ENCODE measurements at regions not wholly inside any gene's neighbourhood (a gene's known extent, or its start where the extent isn't known, plus 50 kb on each side); places are given as distances from the start of the nearest gene placed in this dataset.

- DNase-seq: no peak
Observed at GRCh38 chr6:87905101-87905641, 142.5 kb upstream of the SPACA1 start.

- DNase-seq: no peak
Observed at GRCh38 chr6:87904011-87904410, 143.6 kb upstream of the SPACA1 start.

- DNase-seq: no peak
Observed at GRCh38 chr6:87903323-87903722, 144.3 kb upstream of the SPACA1 start.

GRCh38 chr6:87902383-87902782 is 145.3 kb upstream of the SPACA1 start:
- no peak for DNase-seq

- DNase-seq: no peak
Observed at GRCh38 chr6:87901613-87902012, 146.0 kb upstream of the SPACA1 start.

- DNase-seq: no peak
Observed at GRCh38 chr6:87900160-87900698, 147.4 kb upstream of the SPACA1 start.

GRCh38 chr6:87899499-87900147 is 148.0 kb upstream of the SPACA1 start:
- DNase-seq: no peak

GRCh38 chr6:87897663-87898062 is 150.0 kb upstream of the SPACA1 start:
- DNase-seq: no peak

GRCh38 chr6:87897013-87897412 is 150.6 kb upstream of the SPACA1 start:
- DNase-seq: no peak

GRCh38 chr6:87887266-87887665 is 160.4 kb upstream of the SPACA1 start:
- no peak for DNase-seq

GRCh38 chr6:87884203-87884602 is 163.4 kb upstream of the SPACA1 start:
- no peak for DNase-seq

- no peak for DNase-seq
Observed at GRCh38 chr6:87881342-87881895, 166.2 kb upstream of the SPACA1 start.

- no peak for DNase-seq
Observed at GRCh38 chr6:87879132-87879861, 168.3 kb upstream of the SPACA1 start.

- DNase-seq: no peak
Observed at GRCh38 chr6:87875781-87876180, 171.9 kb upstream of the SPACA1 start.

- DNase-seq: no peak
Observed at GRCh38 chr6:87873556-87873955, 171.5 kb upstream of the AKIRIN2 start.

- no peak for DNase-seq
Observed at GRCh38 chr6:87870556-87870955, 168.5 kb upstream of the AKIRIN2 start.

- DNase-seq: no peak
Observed at GRCh38 chr6:87869064-87869905, 167.3 kb upstream of the AKIRIN2 start.

- no peak for DNase-seq
Observed at GRCh38 chr6:87860902-87861301, 158.9 kb upstream of the AKIRIN2 start.

- DNase-seq: no peak
Observed at GRCh38 chr6:87858440-87858839, 156.4 kb upstream of the AKIRIN2 start.

- no peak for DNase-seq
Observed at GRCh38 chr6:87851674-87852299, 149.8 kb upstream of the AKIRIN2 start.

- no peak for DNase-seq
Observed at GRCh38 chr6:87848616-87849015, 146.6 kb upstream of the AKIRIN2 start.

- DNase-seq: no peak
Observed at GRCh38 chr6:87847830-87848210, 145.8 kb upstream of the AKIRIN2 start.
